GM12875 (cell line): ENCODE measurements at regions not wholly inside any gene's neighbourhood (a gene's known extent, or its start where the extent isn't known, plus 50 kb on each side); places are given as distances from the start of the nearest gene placed in this dataset.

Experiments used
- H3K4me3 ChIP-seq: one replicate; pipeline ENCODE4 v1.5.1; 2011; ENCODE audit warnings: low read depth, low read length, control low read depth
- CTCF ChIP-seq: IDR thresholded peaks from 2 replicates; pipeline ENCODE4 v1.5.1; 2011; ENCODE audit warnings: low read depth, mild to moderate bottlenecking, control low read depth, inconsistent platforms, low read length, moderate library complexity, borderline replicate concordance; ENCODE audit not compliant: insufficient read depth

DNA sequence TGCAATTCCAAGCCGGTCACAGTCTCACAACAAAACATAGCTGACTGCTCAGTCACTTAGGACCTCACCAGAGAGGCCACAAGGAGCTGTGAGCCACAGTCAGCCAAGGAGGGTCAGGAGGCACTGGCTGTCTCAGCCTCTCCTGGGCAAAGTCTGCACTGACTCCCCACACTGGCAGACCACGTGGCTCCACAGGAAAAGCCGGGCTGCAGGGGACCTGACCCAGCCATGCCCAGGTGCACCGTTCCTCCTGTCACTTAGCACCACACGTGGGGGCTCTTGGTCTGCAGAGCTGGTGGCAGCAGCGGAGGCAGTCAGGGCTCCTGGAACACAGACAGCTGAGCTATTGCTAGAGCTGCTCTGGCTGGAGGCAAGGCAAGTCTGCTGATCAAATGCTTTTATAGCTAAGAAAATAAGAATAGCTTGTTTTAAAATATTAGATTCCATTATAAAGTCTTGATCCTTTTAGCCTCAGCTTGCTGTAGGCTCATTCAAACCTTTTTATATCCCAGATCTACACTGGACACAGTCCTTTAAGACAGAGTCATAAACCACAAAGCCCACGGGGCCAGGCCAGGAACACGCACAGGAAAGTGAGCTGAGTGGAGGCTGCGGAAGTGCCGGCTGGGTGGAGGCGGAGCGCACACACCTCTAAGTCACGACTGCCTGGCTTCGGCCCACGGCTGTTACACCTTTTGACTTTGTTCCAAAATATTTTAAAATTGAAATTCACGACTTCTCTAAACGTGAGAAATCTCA lies 744.1 kb downstream of the UQCRFS1 start:
- no peak for TF ChIP-seq CTCF
- no peak overlapping the region for H3K4me3 ChIP-seq

GRCh38 chr19:28466107-28467045 lies 746.6 kb downstream of the UQCRFS1 start:
- H3K4me3 ChIP-seq: no peak overlapping the region
- TF ChIP-seq CTCF: peak; percentile 57; the same call in 1 of the 2 replicates

GRCh38 chr19:28465371-28466086 lies 747.4 kb downstream of the UQCRFS1 start:
- H3K4me3 ChIP-seq: no peak overlapping the region
- no peak for TF ChIP-seq CTCF

DNA sequence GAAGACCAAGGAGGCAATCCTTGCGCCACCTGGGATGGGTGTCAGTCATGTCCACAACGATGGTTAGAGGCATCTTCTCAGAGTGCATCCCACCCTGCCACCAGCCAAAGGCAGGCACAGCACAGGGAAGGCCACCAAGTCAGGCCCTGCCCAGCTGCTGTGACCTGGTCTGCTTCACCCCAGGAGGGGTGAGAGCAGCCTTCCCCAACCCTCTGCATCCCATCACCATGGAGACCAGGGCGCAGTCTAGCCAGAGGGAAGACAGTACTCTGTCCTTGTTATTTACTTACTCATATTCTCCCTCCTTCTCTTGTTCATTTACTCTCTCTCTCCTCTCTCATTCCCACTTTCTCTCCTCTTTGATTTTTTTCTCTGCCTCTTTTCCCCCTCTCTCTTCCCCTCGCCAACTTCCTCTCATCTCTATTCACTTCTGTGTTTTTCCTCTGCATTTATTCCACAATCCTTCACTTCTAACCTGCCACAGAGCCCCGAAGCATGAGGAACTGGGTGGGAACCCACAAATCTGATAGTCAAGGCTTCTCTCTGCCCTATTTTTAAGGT lies 749.4 kb downstream of the UQCRFS1 start:
- TF ChIP-seq CTCF: no peak
- no peak overlapping the region for H3K4me3 ChIP-seq

- no peak for TF ChIP-seq CTCF
Measured at GRCh38 chr19:28457620-28458019, 755.3 kb downstream of the UQCRFS1 start.

DNA sequence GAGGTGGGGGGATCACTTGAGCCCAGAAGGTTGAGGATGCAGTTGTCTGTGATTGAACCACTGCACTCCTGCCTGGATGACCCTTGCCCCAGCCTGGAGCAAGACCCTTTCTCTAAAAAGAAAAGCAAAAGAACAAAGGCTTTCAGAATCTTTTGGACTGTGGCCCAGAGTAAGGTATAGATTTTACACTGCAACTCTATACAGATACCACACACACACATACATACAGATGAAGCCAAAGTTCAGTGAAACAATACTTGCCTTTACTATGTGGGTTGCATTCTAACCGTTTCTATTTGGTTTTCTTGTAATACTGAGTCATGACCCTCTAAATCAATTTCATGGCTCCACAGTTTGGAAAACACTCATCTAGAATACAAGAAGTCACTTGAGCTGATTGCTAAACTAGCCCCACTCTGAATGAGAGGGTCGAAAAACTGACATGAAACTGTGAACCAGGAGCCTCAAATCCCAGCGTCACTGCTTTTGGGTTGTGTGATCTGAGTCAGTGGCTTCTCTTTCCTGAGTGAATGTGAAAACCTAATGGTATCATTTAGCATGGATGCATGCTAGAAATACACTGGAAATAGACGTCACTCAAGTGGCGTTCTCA lies 756.1 kb downstream of the UQCRFS1 start:
- TF ChIP-seq CTCF: no peak
- H3K4me3 ChIP-seq: no peak overlapping the region

More at GRCh38 chr19:28457620-28458019, 755.3 kb downstream of the UQCRFS1 start:
- no peak overlapping the region for H3K4me3 ChIP-seq
